Transverse colon (tissue), 3 donors: ENCODE measurements at regions not wholly inside any gene's neighbourhood (a gene's known extent, or its start where the extent isn't known, plus 50 kb on each side); places are given as distances from the start of the nearest gene placed in this dataset.

Source experiments
- CTCF ChIP-seq, 5 experiments: fragments of 200-600 bp in 3 of 5; fragments of 450-650 bp in 2 of 5; sonication (generic) in 3 of 5; IDR thresholded peaks; 1 replicate in 2 of 5; 2 replicates in 3 of 5; pipeline ENCODE4 v1.5.1; 2016 to 2017; ENCODE audit warnings: antibody characterized with exemption in 5 of 5, inconsistent platforms in 3 of 5, mild to moderate bottlenecking in 2 of 5, moderate library complexity in 1 of 5
- EP300 ChIP-seq: sonication (generic); formaldehyde crosslinking; IDR thresholded peaks from one replicate; pipeline ENCODE4 v1.6.1; 2017; ENCODE audit warnings: antibody characterized with exemption, low read depth
- POLR2A ChIP-seq: fragments of 450-650 bp; IDR thresholded peaks from one replicate; pipeline ENCODE4 v1.6.1; 2016; ENCODE audit warnings: antibody characterized with exemption, mild to moderate bottlenecking, moderate library complexity

GRCh38 chrX:101813200-101813599 lies 118.6 kb downstream of the ZMAT1 start:
- TF ChIP-seq POLR2A (no peak), CTCF (IDR thresholded peaks at IDR 0.05) (no peak), EP300 (no peak)
